K562 (cell line): ENCODE measurements at regions not wholly inside any gene's neighbourhood (a gene's known extent, or its start where the extent isn't known, plus 50 kb on each side); places are given as distances from the start of the nearest gene placed in this dataset.

ENCODE experiments used
- ATAC-seq: fragments of 200-7000 bp; cut with Tn5 transposase; 3 replicates; pipeline ENCODE4 v1.9.1; 2020; ENCODE audit warnings: moderate library complexity
- BruUV-seq: library from RNA; stranded (reverse); fragments of 400-500 nt; replicated peaks from 2 replicates; lab custom pipeline; 2021; lab: Mats Ljungman, UMichigan
- CTCF ChIA-PET: fragments of 300-600 bp; formaldehyde crosslinking; extraction: SDS; loops from one replicate; lab custom pipeline; 2021; ENCODE audit warnings: low intra/inter-chr PET ratio; lab: Yijun Ruan, JAX
- POLR2A ChIA-PET: fragments of 300-600, 350-650 bp; sonication (Branson Sonifier 250); formaldehyde crosslinking; extraction: SDS; loops from one replicate; lab custom pipeline; 2021; ENCODE audit warnings: antibody characterized with exemption, inconsistent platforms; lab: Yijun Ruan, JAX
- DNase-seq, 4 experiments: peaks; one replicate each; pipeline versions ENCODE4 v3.0.0 to v3.0.0-alpha.2; 2011 to 2018; ENCODE audit warnings: low spot score in 3 of 4, mixed read lengths in 3 of 4; ENCODE audit errors: extremely low read depth in 1 of 4
- FAIRE-seq: peaks from 2 replicates; lab custom pipeline; 2011; peaks lifted over from hg19 to GRCh38; lab: Jason Lieb, UNC
- H2AFZ ChIP-seq: 2 replicates; pipeline ENCODE4 v1.6.0; 2011; ENCODE audit warnings: low read depth, low read length, control low read depth, inconsistent platforms
- H3K27ac ChIP-seq: fragments of 200-600 bp; 3 replicates; pipeline ENCODE4 v1.8.0; 2011; ENCODE audit warnings: low read depth, mild to moderate bottlenecking, control low read depth, inconsistent platforms, low read length, moderate library complexity, mixed read lengths; ENCODE audit errors: extremely low read depth
- H3K27me3 ChIP-seq, 2 experiments: fragments of 300-600 bp in 1 of 2; 2 replicates in 1 of 2; 3 replicates in 1 of 2; pipeline versions ENCODE4 v1.6.0 to v1.8.0; 2011; ENCODE audit warnings: inconsistent platforms in 2 of 2, low read length in 2 of 2, mild to moderate bottlenecking in 1 of 2, mixed read lengths in 1 of 2, moderate library complexity in 1 of 2; ENCODE audit not compliant: control insufficient read depth in 2 of 2, insufficient read depth in 2 of 2
- H3K36me3 ChIP-seq: fragments of 300-600 bp; 3 replicates; pipeline ENCODE4 v1.8.0; 2011; ENCODE audit warnings: mild to moderate bottlenecking, low read length, inconsistent platforms; ENCODE audit not compliant: control insufficient read depth, insufficient read depth
- H3K4me1 ChIP-seq, 2 experiments: fragments of 200-600 bp in 1 of 2; replicated peaks in 1 of 2; 2 replicates in 1 of 2; 3 replicates in 1 of 2; pipeline versions ENCODE4 v1.5.1 to v1.8.0; 2011; ENCODE audit warnings: inconsistent platforms in 2 of 2, low read length in 2 of 2, mild to moderate bottlenecking in 1 of 2, mixed read lengths in 1 of 2, moderate library complexity in 1 of 2; ENCODE audit not compliant: control insufficient read depth in 2 of 2, insufficient read depth in 2 of 2
- H3K4me2 ChIP-seq: 2 replicates; pipeline ENCODE4 v1.6.1; 2011; ENCODE audit warnings: low read length, control low read depth, inconsistent platforms, mixed read lengths; ENCODE audit not compliant: insufficient read depth
- H3K4me3 ChIP-seq: fragments of 200-600 bp; sonication (generic), shearing (Covaris generic); 2 replicates; pipeline ENCODE4 v1.5.1; 2016; ENCODE audit warnings: control low read depth, inconsistent platforms
- H3K79me2 ChIP-seq: fragments of 200-600 bp; 3 replicates; pipeline ENCODE4 v1.8.0; 2011; ENCODE audit warnings: low read length, inconsistent platforms; ENCODE audit not compliant: control insufficient read depth, insufficient read depth
- H3K9ac ChIP-seq, 2 experiments: 2 replicates each; pipeline versions ENCODE4 v1.6.0 to v1.6.1; 2011; ENCODE audit warnings: low read depth in 2 of 2, low read length in 2 of 2, control low read depth in 1 of 2, inconsistent platforms in 1 of 2, mild to moderate bottlenecking in 1 of 2, mixed read lengths in 1 of 2; ENCODE audit not compliant: insufficient read depth in 1 of 2
- H3K9me1 ChIP-seq: one replicate; pipeline ENCODE4 v1.6.0; 2011; ENCODE audit warnings: inconsistent platforms, mild to moderate bottlenecking, low read length, moderate library complexity; ENCODE audit not compliant: control insufficient read depth, insufficient read depth
- H3K9me3 ChIP-seq: replicated peaks from 2 replicates; pipeline ENCODE4 v1.5.1; 2011; ENCODE audit warnings: low read depth, low read length, inconsistent platforms; ENCODE audit not compliant: control insufficient read depth, insufficient read depth
- H4K20me1 ChIP-seq: replicated peaks from 2 replicates; pipeline ENCODE4 v1.6.1; 2011; ENCODE audit warnings: low read length, inconsistent platforms, mixed read lengths; ENCODE audit not compliant: control insufficient read depth, insufficient read depth
- CC2D1A ChIP-seq: fragments of 450-650 bp; IDR thresholded peaks from 2 replicates; pipeline ENCODE4 v1.6.1; 2017; ENCODE audit warnings: mild to moderate bottlenecking
- EP400 ChIP-seq: fragments of 450-650 bp; IDR thresholded peaks from 2 replicates; pipeline ENCODE4 v1.6.1; 2017; ENCODE audit warnings: antibody characterized with exemption, mild to moderate bottlenecking, moderate library complexity
- ERF ChIP-seq: fragments of 450-650 bp; formaldehyde crosslinking; IDR thresholded peaks from 2 replicates; pipeline ENCODE4 v1.4.0; 2020; ENCODE audit warnings: mild to moderate bottlenecking, mixed read lengths
- ETS2 ChIP-seq: IDR thresholded peaks from 2 replicates; pipeline ENCODE4 v1.6.1; 2016; ENCODE audit warnings: borderline replicate concordance, missing genetic modification characterization, mild to moderate bottlenecking, moderate library complexity, missing compliant biosample characterization; ENCODE audit not compliant: poor library complexity, severe bottlenecking
- GTF2E2 ChIP-seq: fragments of 200-800 bp; sonication (Bioruptor generic); IDR thresholded peaks from 2 replicates; pipeline ENCODE4 v1.6.1; 2016; ENCODE audit warnings: missing genetic modification characterization, missing compliant biosample characterization
- NR3C1 ChIP-seq: sonication (generic); formaldehyde crosslinking; IDR thresholded peaks from 2 replicates; pipeline ENCODE4 v1.8.1; 2022; ENCODE audit warnings: missing genetic modification reagents
- TBL1XR1 ChIP-seq, 2 experiments: IDR thresholded peaks; 2 replicates each; pipeline ENCODE4 v1.6.1; 2012; ENCODE audit warnings: improper control_type of control experiment in 2 of 2, low read length in 2 of 2, mild to moderate bottlenecking in 1 of 2
- ZEB2 ChIP-seq: fragments of 450-650 bp; IDR thresholded peaks from 2 replicates; pipeline ENCODE4 v1.6.1; 2016
- ZFX ChIP-seq: sonication (generic); formaldehyde crosslinking; IDR thresholded peaks from 2 replicates; pipeline ENCODE4 v1.8.0; 2022; ENCODE audit warnings: mild to moderate bottlenecking, missing genetic modification reagents, moderate library complexity
- ZNF354B ChIP-seq: fragments of 250-450 bp; sonication (Bioruptor Pico); IDR thresholded peaks from 2 replicates; pipeline ENCODE4 v1.4.0; 2020
- ZNF699 ChIP-seq: fragments of 250-450 bp; sonication (Bioruptor Pico); IDR thresholded peaks from 2 replicates; pipeline ENCODE4 v1.8.0; 2021; ENCODE audit warnings: mild to moderate bottlenecking, moderate library complexity; ENCODE audit not compliant: insufficient replicate concordance
- WGBS: fragments of 100-300 bp; shearing (Covaris generic); methylation state at CpG from one replicate; pipeline ENCODE4 v1.1.6; 2016; ENCODE audit warnings: low coverage, mixed read lengths; ENCODE audit not compliant: insufficient coverage; ENCODE audit errors: missing lambda C conversion rate; 5-methylcytosine and 5-hydroxymethylcytosine counted together
- in situ Hi-C: fragments of 300-500 bp; cut with MboI; formaldehyde crosslinking; loops from 4 replicates; pipeline ENCODE4 v1.15.0; 2018; ENCODE audit warnings: inconsistent platforms, mixed read lengths
- intact Hi-C: fragments of 100-400 bp; cut with micrococcal nuclease; formaldehyde crosslinking; loops from 2 replicates; pipeline ENCODE4 v1.14.2; 2022
- TF ChIP-seq, protein P1 (sequence below): IDR thresholded peaks from 2 replicates; pipeline ENCODE4 v1.6.1; 2011; ENCODE audit warnings: borderline replicate concordance, low read depth, mild to moderate bottlenecking, moderate library complexity, low read length; ENCODE audit not compliant: insufficient read depth, poor library complexity, severe bottlenecking
- TF ChIP-seq, protein P2 (sequence below): fragments of 200-400 bp; formaldehyde crosslinking; IDR thresholded peaks from 2 replicates; pipeline ENCODE4 v1.6.1; 2017; ENCODE audit warnings: mild to moderate bottlenecking, low read depth, low read length, moderate library complexity

DNA sequence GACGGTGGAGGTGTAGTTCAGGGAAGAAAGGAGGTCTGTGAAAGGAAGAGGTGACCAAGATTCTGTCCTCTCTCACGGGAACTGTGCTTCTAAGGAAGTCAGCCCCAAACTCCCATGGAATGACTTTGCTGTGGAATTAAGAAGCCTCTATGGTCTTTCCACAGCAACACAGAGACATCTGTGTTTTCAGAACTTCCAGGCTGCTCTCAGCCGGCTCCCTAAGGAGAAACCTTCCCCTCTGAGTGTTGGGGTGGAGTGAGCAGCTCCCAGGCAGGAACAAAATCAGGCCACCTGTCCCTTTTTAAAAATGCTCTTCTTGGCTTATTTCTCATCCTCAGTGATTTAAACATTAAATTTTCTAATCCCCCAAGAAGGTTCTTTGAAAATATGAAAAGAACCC lies 53.3 kb upstream of the SNRK start:
- DNase-seq (no peak), ATAC-seq (no peak), FAIRE-seq (no peak)
- no TSS peak for BruUV-seq
- intact Hi-C loops = no loop called here
- Histone ChIP-seq H3K36me3 (no peaks in the 10 kb centered on the region), H3K4me1 (no peaks in the 10 kb centered on the region), H3K79me2 (no peaks in the 10 kb centered on the region), H2AFZ (no peak overlapping the region), H3K4me3 (no peak overlapping the region), H3K9ac (no peak overlapping the region), H3K27me3 (peaks cover 13 to 17% of the 10 kb centered on the region in 2 experiments), H3K4me2 (no peak overlapping the region), H3K27ac (no peak overlapping the region), H3K9me3 (no peaks in the 10 kb centered on the region), H3K9me1 (no peaks in the 10 kb centered on the region), H4K20me1 (no peaks in the 10 kb centered on the region)
- in situ Hi-C loops = no loop called here
- 0% methylated on average over 3 of the region's 3 CpGs for WGBS
- TF ChIP-seq, protein P1, sequence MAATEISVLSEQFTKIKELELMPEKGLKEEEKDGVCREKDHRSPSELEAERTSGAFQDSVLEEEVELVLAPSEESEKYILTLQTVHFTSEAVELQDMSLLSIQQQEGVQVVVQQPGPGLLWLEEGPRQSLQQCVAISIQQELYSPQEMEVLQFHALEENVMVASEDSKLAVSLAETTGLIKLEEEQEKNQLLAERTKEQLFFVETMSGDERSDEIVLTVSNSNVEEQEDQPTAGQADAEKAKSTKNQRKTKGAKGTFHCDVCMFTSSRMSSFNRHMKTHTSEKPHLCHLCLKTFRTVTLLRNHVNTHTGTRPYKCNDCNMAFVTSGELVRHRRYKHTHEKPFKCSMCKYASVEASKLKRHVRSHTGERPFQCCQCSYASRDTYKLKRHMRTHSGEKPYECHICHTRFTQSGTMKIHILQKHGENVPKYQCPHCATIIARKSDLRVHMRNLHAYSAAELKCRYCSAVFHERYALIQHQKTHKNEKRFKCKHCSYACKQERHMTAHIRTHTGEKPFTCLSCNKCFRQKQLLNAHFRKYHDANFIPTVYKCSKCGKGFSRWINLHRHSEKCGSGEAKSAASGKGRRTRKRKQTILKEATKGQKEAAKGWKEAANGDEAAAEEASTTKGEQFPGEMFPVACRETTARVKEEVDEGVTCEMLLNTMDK = no peak
- TF ChIP-seq EP400 (no peak), ZNF699 (CRISPR knock-in tag) (no peak), ZFX (CRISPR knock-in tag) (no peak), ERF (CRISPR knock-in tag) (no peak), ZEB2 (no peak), ETS2 (no peak), NR3C1 (CRISPR knock-in tag) (no peak), CC2D1A (no peak), TBL1XR1 (IDR thresholded peaks at IDR 0.05; ENCODE audit: low read length in 2 of 2) (no peak), ZNF354B (CRISPR knock-in tag) (no peak), GTF2E2 (no peak)
- TF ChIP-seq, protein P2, sequence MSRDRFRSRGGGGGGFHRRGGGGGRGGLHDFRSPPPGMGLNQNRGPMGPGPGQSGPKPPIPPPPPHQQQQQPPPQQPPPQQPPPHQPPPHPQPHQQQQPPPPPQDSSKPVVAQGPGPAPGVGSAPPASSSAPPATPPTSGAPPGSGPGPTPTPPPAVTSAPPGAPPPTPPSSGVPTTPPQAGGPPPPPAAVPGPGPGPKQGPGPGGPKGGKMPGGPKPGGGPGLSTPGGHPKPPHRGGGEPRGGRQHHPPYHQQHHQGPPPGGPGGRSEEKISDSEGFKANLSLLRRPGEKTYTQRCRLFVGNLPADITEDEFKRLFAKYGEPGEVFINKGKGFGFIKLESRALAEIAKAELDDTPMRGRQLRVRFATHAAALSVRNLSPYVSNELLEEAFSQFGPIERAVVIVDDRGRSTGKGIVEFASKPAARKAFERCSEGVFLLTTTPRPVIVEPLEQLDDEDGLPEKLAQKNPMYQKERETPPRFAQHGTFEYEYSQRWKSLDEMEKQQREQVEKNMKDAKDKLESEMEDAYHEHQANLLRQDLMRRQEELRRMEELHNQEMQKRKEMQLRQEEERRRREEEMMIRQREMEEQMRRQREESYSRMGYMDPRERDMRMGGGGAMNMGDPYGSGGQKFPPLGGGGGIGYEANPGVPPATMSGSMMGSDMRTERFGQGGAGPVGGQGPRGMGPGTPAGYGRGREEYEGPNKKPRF = no peak
- ChIA-PET CTCF (no interaction called here), POLR2A (no interaction called here)
